HCT116 (cell line): ENCODE measurements at regions not wholly inside any gene's neighbourhood (a gene's known extent, or its start where the extent isn't known, plus 50 kb on each side); places are given as distances from the start of the nearest gene placed in this dataset.

ENCODE experiments used
- ATAC-seq: fragments of 200-7000 bp; cut with Tn5 transposase; 2 replicates; pipeline ENCODE4 v1.9.1; 2020; ENCODE audit warnings: mild to moderate bottlenecking, moderate library complexity
- BruUV-seq: library from RNA; stranded (reverse); fragments of 400-500 nt; replicated peaks from 2 replicates; lab custom pipeline; 2021; lab: Mats Ljungman, UMichigan
- CTCF ChIA-PET: fragments of 300-600 bp; sonication (Branson Sonifier 250); formaldehyde crosslinking; loops from one replicate; lab custom pipeline; 2021; ENCODE audit warnings: antibody characterized with exemption; lab: Charles Lee
- POLR2A ChIA-PET: fragments of 300-600, 350-600 bp; sonication (Branson Sonifier 250); formaldehyde crosslinking; loops from one replicate; lab custom pipeline; 2021; ENCODE audit warnings: antibody characterized with exemption; lab: Charles Lee
- RAD21 ChIA-PET, 2 experiments: fragments of 300-600 bp; sonication (Branson Sonifier 250); formaldehyde crosslinking; loops; one replicate each; lab custom pipeline; 2023; ENCODE audit warnings: low total read pairs in 2 of 2; ENCODE audit not compliant: uncharacterized antibody in 2 of 2, unreplicated experiment in 2 of 2, low non-redundant PET in 1 of 2; lab: Charles Lee
- DNase-seq: peaks from one replicate; pipeline ENCODE4 v3.0.0-alpha.2; 2010; ENCODE audit warnings: low read depth, low spot score
- H2AFZ ChIP-seq: fragments of 200-600 bp; shearing (Covaris generic), sonication (generic); 2 replicates; pipeline ENCODE4 v1.6.1; 2017; ENCODE audit warnings: low read depth, mixed run types, mixed read lengths, antibody characterized with exemption, low read length; ENCODE audit not compliant: poor library complexity, severe bottlenecking
- H3K27ac ChIP-seq: 2 replicates; pipeline ENCODE4 v1.5.1; 2012; ENCODE audit warnings: low read depth, low read length
- H3K27me3 ChIP-seq: fragments of 200-600 bp; sonication (generic); 2 replicates; pipeline ENCODE4 v1.6.1; 2016; ENCODE audit warnings: mixed run types, low read length, mixed read lengths; ENCODE audit not compliant: insufficient read depth
- H3K36me3 ChIP-seq, 2 experiments: fragments of 200-500 bp in 1 of 2; fragments of 200-600 bp in 1 of 2; sonication (Bioruptor generic) in 1 of 2; sonication (generic) in 1 of 2; 2 replicates each; pipeline versions ENCODE4 v1.5.1 to v1.6.1; 2014 to 2016; ENCODE audit warnings: low read length in 2 of 2, inconsistent platforms in 1 of 2, mixed read lengths in 1 of 2, mixed run types in 1 of 2; ENCODE audit not compliant: insufficient read depth in 2 of 2, control insufficient read depth in 1 of 2
- H3K4me1 ChIP-seq, 2 experiments: fragments of 200-600 bp in 1 of 2; sonication (generic) in 1 of 2; 2 replicates each; pipeline versions ENCODE4 v1.5.1 to v1.6.1; 2012 to 2017; ENCODE audit warnings: low read length in 2 of 2, inconsistent platforms in 1 of 2, mild to moderate bottlenecking in 1 of 2, mixed read lengths in 1 of 2, mixed run types in 1 of 2, moderate library complexity in 1 of 2; ENCODE audit not compliant: insufficient read depth in 2 of 2, control insufficient read depth in 1 of 2
- H3K4me2 ChIP-seq: fragments of 200-600 bp; sonication (generic); 2 replicates; pipeline ENCODE4 v1.6.1; 2017; ENCODE audit warnings: mixed run types, low read length, mixed read lengths
- H3K4me3 ChIP-seq, 2 experiments: fragments of 200-600 bp in 1 of 2; sonication (generic) in 1 of 2; replicated peaks in 1 of 2; 2 replicates each; pipeline ENCODE4 v1.5.1; 2011 to 2016; ENCODE audit warnings: low read length in 2 of 2, control low read depth in 1 of 2, low read depth in 1 of 2, mild to moderate bottlenecking in 1 of 2, mixed read lengths in 1 of 2, mixed run types in 1 of 2
- H3K79me2 ChIP-seq: fragments of 200-600 bp; sonication (generic); 2 replicates; pipeline ENCODE4 v1.6.1; 2017; ENCODE audit warnings: mild to moderate bottlenecking, mixed run types, low read length, moderate library complexity, mixed read lengths; ENCODE audit not compliant: insufficient read depth
- H3K9ac ChIP-seq: fragments of 200-600 bp; sonication (generic); 2 replicates; pipeline ENCODE4 v1.6.1; 2016; ENCODE audit warnings: low read length, mixed read lengths
- H3K9me2 ChIP-seq: fragments of 200-600 bp; sonication (generic), shearing (Covaris generic); 2 replicates; pipeline ENCODE4 v1.6.1; 2017; ENCODE audit warnings: mixed run types, mild to moderate bottlenecking, moderate library complexity; ENCODE audit not compliant: insufficient read depth
- H3K9me3 ChIP-seq, 2 experiments: fragments of 200-500 bp in 1 of 2; fragments of 200-600 bp in 1 of 2; sonication (Bioruptor generic) in 1 of 2; sonication (generic) in 1 of 2; 2 replicates each; pipeline ENCODE4 v1.6.1; 2014 to 2017; ENCODE audit warnings: low read length in 2 of 2, mixed read lengths in 2 of 2, inconsistent platforms in 1 of 2, low read depth in 1 of 2, mild to moderate bottlenecking in 1 of 2, mixed run types in 1 of 2, moderate library complexity in 1 of 2; ENCODE audit not compliant: control insufficient read depth in 1 of 2, insufficient read depth in 1 of 2
- H4K20me1 ChIP-seq: fragments of 200-600 bp; sonication (generic), shearing (Covaris generic); 2 replicates; pipeline ENCODE4 v1.6.1; 2017; ENCODE audit warnings: mixed run types, mild to moderate bottlenecking, moderate library complexity; ENCODE audit not compliant: insufficient read depth
- ATF3 ChIP-seq: IDR thresholded peaks from 2 replicates; pipeline ENCODE4 v1.6.1; 2012
- CBX3 ChIP-seq: IDR thresholded peaks from 2 replicates; pipeline ENCODE4 v1.6.1; 2012; ENCODE audit warnings: low read depth
- CEBPB ChIP-seq: IDR thresholded peaks from 2 replicates; pipeline ENCODE4 v1.6.1; 2012; ENCODE audit warnings: low read depth
- EGR1 ChIP-seq: IDR thresholded peaks from 2 replicates; pipeline ENCODE4 v1.6.1; 2012; ENCODE audit warnings: low read depth
- ELF1 ChIP-seq: IDR thresholded peaks from 2 replicates; pipeline ENCODE4 v1.6.1; 2012; ENCODE audit warnings: low read depth, borderline replicate concordance
- EZH2 ChIP-seq: fragments of 200-600 bp; sonication (generic); IDR thresholded peaks from 2 replicates; pipeline ENCODE4 v1.6.1; 2017; ENCODE audit warnings: antibody characterized with exemption, mixed run types
- FOSL1 ChIP-seq: IDR thresholded peaks from 2 replicates; pipeline ENCODE4 v1.6.1; 2012; ENCODE audit warnings: low read depth
- POLR2AphosphoS5 ChIP-seq: IDR thresholded peaks from 2 replicates; pipeline ENCODE4 v1.6.1; 2011; ENCODE audit warnings: mild to moderate bottlenecking, low read depth, low read length, moderate library complexity
- SIN3A ChIP-seq: IDR thresholded peaks from 2 replicates; pipeline ENCODE4 v1.6.1; 2012; ENCODE audit warnings: low read depth
- SP1 ChIP-seq: IDR thresholded peaks from 2 replicates; pipeline ENCODE4 v1.6.1; 2012; ENCODE audit warnings: low read depth
- YY1 ChIP-seq: IDR thresholded peaks from 2 replicates; pipeline ENCODE4 v1.6.1; 2011; ENCODE audit warnings: low read length, low read depth, moderate library complexity, mild to moderate bottlenecking; ENCODE audit not compliant: insufficient replicate concordance; ENCODE audit errors: extremely low read depth
- ZBTB33 ChIP-seq: IDR thresholded peaks from 2 replicates; pipeline ENCODE4 v1.6.1; 2011; ENCODE audit warnings: mild to moderate bottlenecking, low read length, moderate library complexity; ENCODE audit not compliant: insufficient replicate concordance; ENCODE audit errors: extremely low read depth
- ZFX ChIP-seq: fragments of 450-650 bp; IDR thresholded peaks from 2 replicates; pipeline ENCODE4 v1.6.1; 2017
- ZNF274 ChIP-seq: fragments of 200-500 bp; sonication (Bioruptor generic); IDR thresholded peaks from 2 replicates; pipeline ENCODE4 v1.6.1; 2014; ENCODE audit warnings: mild to moderate bottlenecking, low read depth, low read length, inconsistent platforms
- intact Hi-C: fragments of 100-400 bp; cut with micrococcal nuclease; formaldehyde crosslinking; loops from 2 replicates; pipeline ENCODE4 v1.10.0; 2022
- TF ChIP-seq, protein P1 (sequence below), 3 experiments: fragments of 200-600 bp in 1 of 3; sonication (generic) in 1 of 3; IDR thresholded peaks in 2 of 3; conservative IDR thresholded peaks in 1 of 3; 2 replicates each; pipeline ENCODE4 v1.5.1; 2012 to 2017; ENCODE audit warnings: low read depth in 2 of 3, low read length in 2 of 3, antibody characterized with exemption in 1 of 3, borderline replicate concordance in 1 of 3, control low read depth in 1 of 3, mild to moderate bottlenecking in 1 of 3, mixed read lengths in 1 of 3, mixed run types in 1 of 3, moderate library complexity in 1 of 3; ENCODE audit not compliant: insufficient read depth in 1 of 3

DNA sequence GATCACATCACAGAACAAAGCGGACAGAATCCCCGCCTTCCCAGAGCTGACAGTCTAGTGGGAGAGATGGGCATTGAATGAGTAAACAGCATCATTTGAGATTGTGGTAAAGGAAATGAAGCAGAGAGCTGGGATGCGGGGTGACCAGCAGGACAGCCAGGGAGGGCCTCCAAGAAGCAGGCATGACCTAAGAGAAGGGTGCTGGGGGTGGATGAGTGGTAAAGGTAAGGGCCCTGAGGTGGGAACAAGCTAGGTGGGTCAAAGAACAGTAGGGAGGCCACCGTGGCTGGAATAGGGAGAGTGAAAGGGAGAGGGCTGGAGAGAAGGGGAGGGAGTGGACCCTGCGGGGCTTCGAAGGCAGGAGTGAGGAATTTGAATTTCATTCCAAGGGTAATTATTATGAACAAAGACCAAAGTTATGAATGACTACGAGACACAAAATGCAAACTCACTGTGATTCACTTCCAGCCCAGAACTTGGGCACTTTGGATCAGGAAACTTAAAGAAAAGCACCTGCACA is 61.4 kb downstream of the CEBPB start:
- ATAC-seq (no peak), DNase-seq (no peak)
- H2AFZ ChIP-seq = no peak overlapping the region

More for the DNA sequence above, 61.4 kb downstream of the CEBPB start:
- H4K20me1 ChIP-seq = no peaks in the 10 kb centered on the region
- ChIA-PET CTCF (no interaction called here), POLR2A (no interaction called here)
- no peaks in the 10 kb centered on the region for H3K27me3 ChIP-seq
- H3K9me3 ChIP-seq = no peaks in the 10 kb centered on the region
- peaks cover 7 to 29% of the 10 kb centered on the region in 2 experiments; a peak in 3 of 4 replicates for H3K4me1 ChIP-seq
- no peaks in the 10 kb centered on the region for H3K79me2 ChIP-seq
- no peaks in the 10 kb centered on the region for H3K9me2 ChIP-seq
- no peak for TF ChIP-seq POLR2AphosphoS5
- TF ChIP-seq EGR1 = no peak
- TF ChIP-seq ELF1 = no peak
- TF ChIP-seq ZBTB33 = no peak
- no peak for TF ChIP-seq YY1
- no peak for TF ChIP-seq SIN3A
- TF ChIP-seq SP1 = no peak
- TF ChIP-seq CBX3 = no peak
- no peak for TF ChIP-seq ATF3
- TF ChIP-seq, protein P1, sequence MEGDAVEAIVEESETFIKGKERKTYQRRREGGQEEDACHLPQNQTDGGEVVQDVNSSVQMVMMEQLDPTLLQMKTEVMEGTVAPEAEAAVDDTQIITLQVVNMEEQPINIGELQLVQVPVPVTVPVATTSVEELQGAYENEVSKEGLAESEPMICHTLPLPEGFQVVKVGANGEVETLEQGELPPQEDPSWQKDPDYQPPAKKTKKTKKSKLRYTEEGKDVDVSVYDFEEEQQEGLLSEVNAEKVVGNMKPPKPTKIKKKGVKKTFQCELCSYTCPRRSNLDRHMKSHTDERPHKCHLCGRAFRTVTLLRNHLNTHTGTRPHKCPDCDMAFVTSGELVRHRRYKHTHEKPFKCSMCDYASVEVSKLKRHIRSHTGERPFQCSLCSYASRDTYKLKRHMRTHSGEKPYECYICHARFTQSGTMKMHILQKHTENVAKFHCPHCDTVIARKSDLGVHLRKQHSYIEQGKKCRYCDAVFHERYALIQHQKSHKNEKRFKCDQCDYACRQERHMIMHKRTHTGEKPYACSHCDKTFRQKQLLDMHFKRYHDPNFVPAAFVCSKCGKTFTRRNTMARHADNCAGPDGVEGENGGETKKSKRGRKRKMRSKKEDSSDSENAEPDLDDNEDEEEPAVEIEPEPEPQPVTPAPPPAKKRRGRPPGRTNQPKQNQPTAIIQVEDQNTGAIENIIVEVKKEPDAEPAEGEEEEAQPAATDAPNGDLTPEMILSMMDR (IDR thresholded peaks at IDR 0.05 in 2 of 3, conservative IDR thresholded peaks at IDR 0.05 in 1 of 3; ENCODE audit: borderline replicate concordance in 1 of 3, insufficient read depth in 1 of 3, low read depth in 2 of 3, low read length in 2 of 3) = no peak
- TF ChIP-seq ZNF274 = no peak
- TF ChIP-seq CEBPB = no peak
- no peak for TF ChIP-seq ZFX
- TF ChIP-seq FOSL1 = no peak
- no peak for TF ChIP-seq EZH2
- TF ChIP-seq, all 23 proteins: peak for 0
- Histone ChIP-seq H3K36me3 (no peaks in the 10 kb centered on the region), H3K4me3 (no peak overlapping the region), H3K27ac (no peak overlapping the region), H3K4me2 (no peak overlapping the region), H3K9ac (no peak overlapping the region)
- RAD21 ChIA-PET = no interaction called here
- intact Hi-C loops = no loop called here
- no TSS peak for BruUV-seq
